ENCODE measurements at regions not wholly inside any gene's neighbourhood (a gene's known extent, or its start where the extent isn't known, plus 50 kb on each side); places are given as distances from the start of the nearest gene placed in this dataset.

- Histone ChIP-seq H3K79me2 (ENCODE audit: low read length) (no peaks in the 10 kb centered on the region), H3K27me3 (replicated peaks; ENCODE audit: insufficient read depth, low read length) (peaks cover 14% of the 10 kb centered on the region), H3K36me3 (replicated peaks; ENCODE audit: insufficient read depth, low read length) (no peaks in the 10 kb centered on the region), H3K4me2 (ENCODE audit: low read depth, low read length) (no peak overlapping the region), H2AFZ (ENCODE audit: low read length) (no peak overlapping the region), H3K4me1 (ENCODE audit: low read length) (no peaks in the 10 kb centered on the region), H3F3A (ENCODE audit: insufficient read depth, low read length) (no peaks in the 10 kb centered on the region), H3K9me3 (replicated peaks; ENCODE audit: insufficient read depth, low read length) (no peaks in the 10 kb centered on the region), H3K9ac (ENCODE audit: low read length) (no peak overlapping the region), H4K20me1 (ENCODE audit: insufficient read depth, low read length) (no peaks in the 10 kb centered on the region), H3K9me2 (replicated peaks; ENCODE audit: insufficient read depth, low read length) (no peaks in the 10 kb centered on the region), H3K4me3 (ENCODE audit: low read length) (no peak overlapping the region), H3K27ac (ENCODE audit: low read length) (no peak overlapping the region)
- TF ChIP-seq EZH2phosphoT487 (IDR thresholded peaks at IDR 0.05; ENCODE audit: low read length) (no peak), EZH2 (optimal IDR thresholded peaks at IDR 0.05; ENCODE audit: low read depth, low read length) (no peak), CTCF (IDR thresholded peaks at IDR 0.05; ENCODE audit: low read length) (no peak)
- DNase-seq: no peak
These were observed 137.3 kb upstream of the RTL1 start for GRCh38 chr14:101040538-101041442.

GRCh38 chr14:101043891-101044290, 140.4 kb upstream of the RTL1 start:
- no peaks in the 10 kb centered on the region for H3K9me2 ChIP-seq (replicated peaks; ENCODE audit: insufficient read depth, low read length)
- no peak overlapping the region for H3K27ac ChIP-seq (ENCODE audit: low read length)
- H3K4me3 ChIP-seq (ENCODE audit: low read length): no peak overlapping the region
- H3K4me2 ChIP-seq (ENCODE audit: low read depth, low read length): no peak overlapping the region
- TF ChIP-seq CTCF (IDR thresholded peaks at IDR 0.05; ENCODE audit: low read length): no peak
- no peak for TF ChIP-seq EZH2 (optimal IDR thresholded peaks at IDR 0.05; ENCODE audit: low read depth, low read length)
- TF ChIP-seq EZH2phosphoT487 (IDR thresholded peaks at IDR 0.05; ENCODE audit: low read length): no peak
- no peaks in the 10 kb centered on the region for H4K20me1 ChIP-seq (ENCODE audit: insufficient read depth, low read length)
- no peaks in the 10 kb centered on the region for H3K79me2 ChIP-seq (ENCODE audit: low read length)
- H3K4me1 ChIP-seq (ENCODE audit: low read length): no peaks in the 10 kb centered on the region
- H3K9ac ChIP-seq (ENCODE audit: low read length): no peak overlapping the region
- H3K27me3 ChIP-seq (replicated peaks; ENCODE audit: insufficient read depth, low read length): peaks cover 16% of the 10 kb centered on the region
- no peak overlapping the region for H2AFZ ChIP-seq (ENCODE audit: low read length)
- DNase-seq: no peak
- H3K9me3 ChIP-seq (replicated peaks; ENCODE audit: insufficient read depth, low read length): no peaks in the 10 kb centered on the region
- H3K36me3 ChIP-seq (replicated peaks; ENCODE audit: insufficient read depth, low read length): no peaks in the 10 kb centered on the region
- no peaks in the 10 kb centered on the region for H3F3A ChIP-seq (ENCODE audit: insufficient read depth, low read length)

- Histone ChIP-seq H3K9me2 (replicated peaks; ENCODE audit: insufficient read depth, low read length) (no peaks in the 10 kb centered on the region), H3K9ac (ENCODE audit: low read length) (no peak overlapping the region), H2AFZ (ENCODE audit: low read length) (no peak overlapping the region), H3K36me3 (replicated peaks; ENCODE audit: insufficient read depth, low read length) (no peaks in the 10 kb centered on the region), H3F3A (ENCODE audit: insufficient read depth, low read length) (no peaks in the 10 kb centered on the region), H3K4me2 (ENCODE audit: low read depth, low read length) (no peak overlapping the region), H3K27ac (ENCODE audit: low read length) (no peak overlapping the region), H3K4me1 (ENCODE audit: low read length) (no peaks in the 10 kb centered on the region), H3K9me3 (replicated peaks; ENCODE audit: insufficient read depth, low read length) (no peaks in the 10 kb centered on the region), H3K79me2 (ENCODE audit: low read length) (no peaks in the 10 kb centered on the region), H3K4me3 (ENCODE audit: low read length) (no peak overlapping the region), H3K27me3 (replicated peaks; ENCODE audit: insufficient read depth, low read length) (peaks cover 19% of the 10 kb centered on the region), H4K20me1 (ENCODE audit: insufficient read depth, low read length) (no peaks in the 10 kb centered on the region)
- no peak for DNase-seq
- no peak for TF ChIP-seq EZH2 (optimal IDR thresholded peaks at IDR 0.05; ENCODE audit: low read depth, low read length)
- TF ChIP-seq CTCF (IDR thresholded peaks at IDR 0.05; ENCODE audit: low read length): no peak
- TF ChIP-seq EZH2phosphoT487 (IDR thresholded peaks at IDR 0.05; ENCODE audit: low read length): no peak
These were observed 141.2 kb upstream of the RTL1 start for GRCh38 chr14:101044741-101045140.

Data from MM.1S (cell line).